Keratinocyte (primary cell): ENCODE measurements at regions not wholly inside any gene's neighbourhood (a gene's known extent, or its start where the extent isn't known, plus 50 kb on each side); places are given as distances from the start of the nearest gene placed in this dataset.

ENCODE experiments used
- DNase-seq: peaks from one replicate; pipeline ENCODE4 v3.0.0-alpha.2; 2011; ENCODE audit warnings: low read depth, missing footprints, low spot score
- FAIRE-seq: peaks from 2 replicates; lab custom pipeline; 2011; peaks lifted over from hg19 to GRCh38; lab: Jason Lieb, UNC
- H2AFZ ChIP-seq: 2 replicates; pipeline ENCODE4 v1.6.0; 2012; ENCODE audit warnings: low read length, control low read depth, inconsistent platforms; ENCODE audit not compliant: control insufficient read depth
- H3K27ac ChIP-seq: 2 replicates; pipeline ENCODE4 v1.5.1; 2011; ENCODE audit warnings: low read length; ENCODE audit not compliant: control insufficient read depth, insufficient read depth
- H3K27me3 ChIP-seq: 3 replicates; pipeline ENCODE4 v1.6.0; 2011; ENCODE audit warnings: low read length; ENCODE audit not compliant: control insufficient read depth, insufficient read depth; ENCODE audit errors: extremely low read depth
- H3K36me3 ChIP-seq, 2 experiments: 2 replicates in 1 of 2; 3 replicates in 1 of 2; pipeline ENCODE4 v1.5.1; 2011; ENCODE audit warnings: low read length in 2 of 2, mild to moderate bottlenecking in 1 of 2; ENCODE audit not compliant: control insufficient read depth in 2 of 2, insufficient read depth in 2 of 2; ENCODE audit errors: extremely low read depth in 1 of 2
- H3K4me1 ChIP-seq: 3 replicates; pipeline ENCODE4 v1.5.1; 2011; ENCODE audit warnings: low read length; ENCODE audit not compliant: control insufficient read depth, insufficient read depth; ENCODE audit errors: extremely low read depth
- H3K4me2 ChIP-seq: 3 replicates; pipeline ENCODE4 v1.6.0; 2011; ENCODE audit warnings: low read depth, low read length; ENCODE audit not compliant: control insufficient read depth, insufficient read depth; ENCODE audit errors: extremely low read depth
- H3K4me3 ChIP-seq, 3 experiments: fragments of 200-600 bp in 1 of 3; sonication (generic) in 1 of 3; 2 replicates in 2 of 3; 3 replicates in 1 of 3; pipeline ENCODE4 v1.5.1; 2011 to 2016; ENCODE audit warnings: low read length in 3 of 3, mild to moderate bottlenecking in 3 of 3, control low read depth in 2 of 3, inconsistent platforms in 1 of 3, low read depth in 1 of 3, mixed read lengths in 1 of 3, mixed run types in 1 of 3, moderate library complexity in 1 of 3; ENCODE audit not compliant: control insufficient read depth in 2 of 3, insufficient read depth in 2 of 3; ENCODE audit errors: extremely low read depth in 1 of 3
- H3K79me2 ChIP-seq: 2 replicates; pipeline ENCODE4 v1.6.0; 2012; ENCODE audit warnings: low read length; ENCODE audit not compliant: control insufficient read depth, insufficient read depth
- H3K9ac ChIP-seq: 3 replicates; pipeline ENCODE4 v1.6.0; 2011; ENCODE audit warnings: low read length; ENCODE audit not compliant: control insufficient read depth, insufficient read depth; ENCODE audit errors: extremely low read depth
- H3K9me1 ChIP-seq: 3 replicates; pipeline ENCODE4 v1.6.0; 2011; ENCODE audit warnings: low read length; ENCODE audit not compliant: control insufficient read depth, insufficient read depth; ENCODE audit errors: extremely low read depth
- H3K9me3 ChIP-seq: 2 replicates; pipeline ENCODE4 v1.5.1; 2012; ENCODE audit warnings: low read depth, low read length; ENCODE audit not compliant: control insufficient read depth
- H4K20me1 ChIP-seq: 3 replicates; pipeline ENCODE4 v1.6.0; 2011; ENCODE audit warnings: low read length; ENCODE audit not compliant: control insufficient read depth, insufficient read depth; ENCODE audit errors: extremely low read depth
- CTCF ChIP-seq, 3 experiments: IDR thresholded peaks in 1 of 3; conservative IDR thresholded peaks in 1 of 3; optimal IDR thresholded peaks in 1 of 3; 2 replicates in 2 of 3; 3 replicates in 1 of 3; pipeline versions ENCODE3 to v1.5.1; 2011; ENCODE audit warnings: low read length in 3 of 3, mild to moderate bottlenecking in 3 of 3, moderate library complexity in 2 of 3, control low read depth in 1 of 3, inconsistent platforms in 1 of 3; ENCODE audit not compliant: insufficient read depth in 2 of 3; ENCODE audit errors: extremely low read depth in 1 of 3
- EZH2 ChIP-seq: IDR thresholded peaks from one replicate; pipeline ENCODE4 v1.6.1; 2012; ENCODE audit warnings: inconsistent platforms, mild to moderate bottlenecking, low read length, moderate library complexity
- dilution Hi-C: fragments of 300-500 bp; cut with MboI; formaldehyde crosslinking; loops from one replicate; pipeline ENCODE4 v1.7.0; 2020; ENCODE audit warnings: low sequenced_read_pairs; ENCODE audit not compliant: extremely low pct_ligation_motif_present

GRCh38 chr22:47566491-47566890, 804.0 kb downstream of the TBC1D22A start:
- DNase-seq: no peak
- Histone ChIP-seq H4K20me1 (no peaks in the 10 kb centered on the region), H3K9me3 (peaks cover 8% of the 10 kb centered on the region), H3K4me2 (no peak overlapping the region), H3K9me1 (no peaks in the 10 kb centered on the region), H3K9ac (no peak overlapping the region), H3K4me1 (no peaks in the 10 kb centered on the region), H3K79me2 (no peaks in the 10 kb centered on the region), H3K27ac (no peak overlapping the region), H3K36me3 (no peaks in the 10 kb centered on the region), H3K4me3 (no peak overlapping the region), H3K27me3 (no peaks in the 10 kb centered on the region), H2AFZ (no peak overlapping the region)
- FAIRE-seq: no peak
- TF ChIP-seq CTCF (optimal IDR thresholded peaks at IDR 0.05 in 1 of 3, IDR thresholded peaks at IDR 0.05 in 1 of 3, conservative IDR thresholded peaks at IDR 0.05 in 1 of 3; ENCODE audit: extremely low read depth in 1 of 3, insufficient read depth in 2 of 3, low read length in 3 of 3): no peak
- TF ChIP-seq EZH2: no peak
- dilution Hi-C loops: no loop called here

- no peak overlapping the region for H3K4me3 ChIP-seq
- no peak for DNase-seq
- dilution Hi-C loops: no loop called here
- peaks cover 8% of the 10 kb centered on the region for H3K9me3 ChIP-seq
- H3K27ac ChIP-seq: no peak overlapping the region
- H3K9ac ChIP-seq: no peak overlapping the region
- H3K27me3 ChIP-seq: no peaks in the 10 kb centered on the region
- H3K79me2 ChIP-seq: no peaks in the 10 kb centered on the region
- H3K4me2 ChIP-seq: no peak overlapping the region
- H3K9me1 ChIP-seq: no peaks in the 10 kb centered on the region
- H3K4me1 ChIP-seq: no peaks in the 10 kb centered on the region
- H2AFZ ChIP-seq: no peak overlapping the region
- no peak for FAIRE-seq
- TF ChIP-seq CTCF (optimal IDR thresholded peaks at IDR 0.05 in 1 of 3, IDR thresholded peaks at IDR 0.05 in 1 of 3, conservative IDR thresholded peaks at IDR 0.05 in 1 of 3; ENCODE audit: extremely low read depth in 1 of 3, insufficient read depth in 2 of 3, low read length in 3 of 3): no peak
- TF ChIP-seq EZH2: no peak
- no peaks in the 10 kb centered on the region for H3K36me3 ChIP-seq
- H4K20me1 ChIP-seq: no peaks in the 10 kb centered on the region
These were observed 803.2 kb downstream of the TBC1D22A start for GRCh38 chr22:47565607-47566006.
